Activated CD4-positive, alpha-beta memory T cell treated with anti-CD3 and anti-CD28 coated beads, Interleukin-2, amount 10 ng/mL, durations not matched to agents 7 days and 5 days (primary cell): ENCODE measurements at regions not wholly inside any gene's neighbourhood (a gene's known extent, or its start where the extent isn't known, plus 50 kb on each side); places are given as distances from the start of the nearest gene placed in this dataset.

Experiments
- CTCF ChIA-PET: fragments of 350-600 bp; sonication (Branson Sonifier 250); formaldehyde crosslinking; loops from one replicate; lab custom pipeline; 2021; ENCODE audit warnings: antibody characterized with exemption, inconsistent platforms; lab: Charles Lee
- POLR2A ChIA-PET: fragments of 350-600 bp; sonication (Branson Sonifier 250); formaldehyde crosslinking; loops from one replicate; lab custom pipeline; 2021; ENCODE audit warnings: antibody characterized with exemption; lab: Charles Lee
- DNase-seq: peaks from one replicate; pipeline ENCODE4 v3.0.0-alpha.2; 2020
- H3K27ac Mint-ChIP-seq: one replicate; pipeline ENCODE4 v1.8.0; 2021; ENCODE audit warnings: mild to moderate bottlenecking, mixed read lengths
- H3K27me3 Mint-ChIP-seq: one replicate; pipeline ENCODE4 v1.8.0; 2021; ENCODE audit warnings: mixed read lengths
- H3K36me3 Mint-ChIP-seq: one replicate; pipeline ENCODE4 v1.8.0; 2021; ENCODE audit warnings: low read depth, mixed read lengths
- H3K4me1 Mint-ChIP-seq: one replicate; pipeline ENCODE4 v1.8.0; 2021; ENCODE audit warnings: mixed read lengths
- H3K4me3 Mint-ChIP-seq: one replicate; pipeline ENCODE4 v1.8.0; 2021; ENCODE audit warnings: mild to moderate bottlenecking, mixed read lengths
- H3K9me3 Mint-ChIP-seq: one replicate; pipeline ENCODE4 v1.8.0; 2021; ENCODE audit warnings: mixed read lengths

DNA sequence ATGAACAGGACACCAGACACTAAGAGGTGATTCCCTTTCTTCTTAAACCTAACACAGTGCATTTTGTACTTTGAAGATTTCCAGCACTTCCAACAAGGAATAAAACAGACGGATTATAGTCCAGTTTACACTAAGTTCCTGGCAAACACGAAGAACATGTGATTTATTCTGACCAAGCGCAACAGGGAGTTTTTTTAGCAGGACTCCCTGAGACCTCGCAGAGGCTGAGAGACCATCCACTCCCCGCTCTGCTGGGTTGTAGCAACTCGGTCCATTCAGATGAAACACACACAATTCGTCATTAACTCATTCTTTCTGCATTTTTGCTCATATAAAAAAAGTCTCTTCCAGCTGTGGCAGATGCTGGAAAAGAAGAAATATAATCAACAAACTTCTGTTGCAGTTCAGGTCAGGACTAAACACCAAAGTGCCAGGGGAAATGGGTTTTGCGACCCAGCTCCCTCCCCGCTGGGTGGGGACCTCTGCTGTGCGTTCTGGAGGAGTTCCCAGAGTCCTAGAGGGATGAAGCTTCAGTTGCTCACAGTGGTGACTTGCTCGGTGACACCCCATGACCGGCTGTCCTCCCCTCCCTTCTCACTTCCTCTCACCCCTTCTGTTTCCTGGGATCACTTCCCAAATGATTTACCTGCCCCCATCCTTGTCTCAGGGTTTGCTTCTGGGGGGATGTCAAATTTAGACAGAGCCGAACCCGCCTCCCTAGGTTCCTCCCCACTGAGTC lies 52.5 kb downstream of the KCNF1 start:
- Mint-ChIP-seq H3K4me1 (no peaks in the 10 kb centered on the region), H3K9me3 (no peaks in the 10 kb centered on the region), H3K27me3 (peaks cover 13% of the 10 kb centered on the region), H3K4me3 (no peak overlapping the region), H3K27ac (no peak overlapping the region), H3K36me3 (no peaks in the 10 kb centered on the region)
- ChIA-PET CTCF (no interaction called here), POLR2A (no interaction called here)
- DNase-seq: no peak

GRCh38 chr2:10965241-10965843 lies 53.6 kb downstream of the KCNF1 start:
- no peak for DNase-seq
- no peaks in the 10 kb centered on the region for H3K4me1 Mint-ChIP-seq
- peaks cover 16% of the 10 kb centered on the region for H3K27me3 Mint-ChIP-seq
- no peaks in the 10 kb centered on the region for H3K9me3 Mint-ChIP-seq
- CTCF ChIA-PET: no interaction called here
- no peak overlapping the region for H3K4me3 Mint-ChIP-seq
- H3K36me3 Mint-ChIP-seq: no peaks in the 10 kb centered on the region
- POLR2A ChIA-PET: no interaction called here
- H3K27ac Mint-ChIP-seq: no peak overlapping the region

- no peaks in the 10 kb centered on the region for H3K9me3 Mint-ChIP-seq
- POLR2A ChIA-PET: no interaction called here
- DNase-seq: no peak
- no peaks in the 10 kb centered on the region for H3K36me3 Mint-ChIP-seq
- CTCF ChIA-PET: no interaction called here
- H3K27ac Mint-ChIP-seq: no peak overlapping the region
- peaks cover 16% of the 10 kb centered on the region for H3K27me3 Mint-ChIP-seq
- H3K4me1 Mint-ChIP-seq: no peaks in the 10 kb centered on the region
- H3K4me3 Mint-ChIP-seq: no peak overlapping the region
Observed at GRCh38 chr2:10966056-10966455, 54.3 kb downstream of the KCNF1 start.

GRCh38 chr2:10966741-10967140 lies 55.0 kb downstream of the KCNF1 start:
- Mint-ChIP-seq H3K36me3 (no peaks in the 10 kb centered on the region), H3K27me3 (peaks cover 16% of the 10 kb centered on the region), H3K4me1 (no peaks in the 10 kb centered on the region), H3K9me3 (no peaks in the 10 kb centered on the region), H3K27ac (no peak overlapping the region), H3K4me3 (no peak overlapping the region)
- ChIA-PET POLR2A (no interaction called here), CTCF (no interaction called here)
- no peak for DNase-seq

DNA sequence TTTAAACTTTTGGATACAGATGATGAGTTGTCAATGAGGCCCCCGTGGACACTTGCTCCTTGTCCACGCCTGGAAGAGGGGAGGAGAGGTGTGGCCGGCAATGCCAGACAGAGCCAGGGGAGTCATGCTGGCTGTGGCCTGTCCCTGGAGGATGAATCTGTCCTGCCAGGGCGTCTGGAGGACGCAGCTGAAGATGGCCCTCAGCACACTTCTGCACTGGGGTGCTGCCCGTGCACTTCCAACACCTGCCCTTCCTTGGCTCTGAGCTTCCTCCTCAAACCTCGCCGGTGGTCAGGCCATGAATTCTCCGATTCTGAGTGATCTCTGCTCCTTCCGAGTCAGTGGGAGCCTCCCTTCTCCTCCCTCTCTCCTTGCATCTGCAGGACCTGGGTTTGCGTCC lies 56.4 kb downstream of the KCNF1 start:
- H3K36me3 Mint-ChIP-seq: no peaks in the 10 kb centered on the region
- no peaks in the 10 kb centered on the region for H3K4me1 Mint-ChIP-seq
- H3K27ac Mint-ChIP-seq: no peak overlapping the region
- DNase-seq: no peak
- H3K4me3 Mint-ChIP-seq: no peak overlapping the region
- ChIA-PET CTCF (no interaction called here), POLR2A (no interaction called here)
- H3K9me3 Mint-ChIP-seq: no peaks in the 10 kb centered on the region
- peaks cover 16% of the 10 kb centered on the region for H3K27me3 Mint-ChIP-seq

DNA sequence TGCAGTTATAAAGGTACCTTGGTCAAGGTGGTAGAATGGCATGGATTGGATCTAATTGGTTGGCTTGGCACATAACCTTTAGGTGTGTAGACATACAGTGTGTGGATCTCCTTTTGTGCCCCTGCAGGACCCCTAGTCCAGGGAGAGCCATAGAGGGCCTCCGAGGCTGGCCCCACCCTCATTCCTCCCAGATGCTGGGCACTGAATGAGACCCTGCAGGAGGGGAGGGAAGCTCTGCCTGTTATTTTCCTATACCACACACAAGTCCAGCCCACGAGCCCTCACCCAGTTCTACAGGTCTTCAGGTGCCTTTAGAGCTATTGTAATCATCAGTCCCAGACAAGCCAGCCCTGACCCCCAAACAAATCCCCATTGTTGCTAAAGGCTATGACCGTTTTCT lies 58.9 kb downstream of the KCNF1 start:
- Mint-ChIP-seq H3K27me3 (peaks cover 18% of the 10 kb centered on the region), H3K4me1 (no peaks in the 10 kb centered on the region), H3K9me3 (no peaks in the 10 kb centered on the region), H3K4me3 (no peak overlapping the region), H3K36me3 (no peaks in the 10 kb centered on the region), H3K27ac (no peak overlapping the region)
- CTCF ChIA-PET: no interaction called here
- no peak for DNase-seq
- POLR2A ChIA-PET: no interaction called here

DNA sequence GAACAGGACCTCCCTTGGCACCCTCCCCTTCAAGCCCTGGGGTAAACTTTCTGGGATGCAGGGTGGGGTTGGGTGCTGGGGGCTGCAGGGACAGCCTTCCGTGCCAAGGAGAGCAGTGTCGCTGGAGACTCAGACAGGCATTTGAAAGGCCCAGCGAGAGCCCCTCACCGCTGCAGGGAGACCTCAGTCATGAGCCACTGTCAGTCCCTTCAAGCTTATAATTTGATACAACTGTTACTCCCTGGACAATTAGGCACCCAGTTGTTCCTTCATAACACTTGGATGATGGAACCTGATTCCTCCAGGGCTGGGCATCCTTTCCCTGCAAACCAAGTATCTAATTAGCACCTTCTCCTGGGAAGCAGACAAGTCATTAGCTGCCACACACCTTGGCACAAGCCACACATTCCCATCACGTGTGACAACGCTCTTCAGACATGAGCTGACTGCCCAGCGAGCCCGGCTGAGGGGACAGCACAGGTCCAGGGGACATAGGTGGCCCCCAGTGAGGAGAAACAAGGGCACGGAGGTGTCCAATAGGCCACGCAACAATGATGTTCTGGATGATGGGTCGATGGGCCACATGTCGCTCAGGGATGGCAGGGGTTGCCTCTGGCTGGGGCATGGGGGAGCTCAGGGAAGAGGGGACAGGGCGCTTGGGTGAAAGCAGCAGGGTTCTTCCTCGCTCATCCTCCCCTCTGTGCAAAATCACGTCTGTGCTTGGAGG lies 59.6 kb downstream of the KCNF1 start:
- POLR2A ChIA-PET: no interaction called here
- Mint-ChIP-seq H3K4me1 (no peaks in the 10 kb centered on the region), H3K36me3 (no peaks in the 10 kb centered on the region), H3K27me3 (peaks cover 20% of the 10 kb centered on the region), H3K9me3 (no peaks in the 10 kb centered on the region), H3K4me3 (no peak overlapping the region), H3K27ac (no peak overlapping the region)
- CTCF ChIA-PET: no interaction called here
- no peak for DNase-seq

DNA sequence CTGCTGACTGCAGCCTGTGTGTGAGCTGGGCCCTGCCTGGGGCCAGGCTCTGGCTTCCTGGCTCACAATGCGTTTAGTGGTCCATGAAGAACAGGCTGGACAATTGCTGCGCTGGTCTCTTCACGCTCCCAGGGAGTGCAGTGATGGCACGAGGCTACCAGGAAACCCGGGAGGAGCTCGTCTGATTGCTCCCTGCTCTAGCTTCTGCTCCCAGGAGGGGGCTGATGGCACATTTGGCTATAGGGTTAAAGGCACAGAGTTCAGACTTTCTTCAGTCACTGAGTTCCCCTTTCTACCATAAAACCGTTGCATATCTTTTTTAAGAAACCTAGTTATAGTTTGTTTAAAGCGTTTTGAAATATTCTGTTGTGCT lies 60.1 kb downstream of the KCNF1 start:
- ChIA-PET POLR2A (no interaction called here), CTCF (interaction anchor here (0.5 kb wide), 1 partner anchor 1734 kb away, joined by 3 read pairs; no protein-coding TSS in a partner anchor)
- Mint-ChIP-seq H3K27me3 (peaks cover 22% of the 10 kb centered on the region), H3K4me3 (no peak overlapping the region), H3K4me1 (no peaks in the 10 kb centered on the region), H3K36me3 (no peaks in the 10 kb centered on the region), H3K9me3 (no peaks in the 10 kb centered on the region), H3K27ac (no peak overlapping the region)
- no peak for DNase-seq

- H3K4me1 Mint-ChIP-seq: no peaks in the 10 kb centered on the region
- POLR2A ChIA-PET: no interaction called here
- peaks cover 26% of the 10 kb centered on the region for H3K27me3 Mint-ChIP-seq
- no peaks in the 10 kb centered on the region for H3K9me3 Mint-ChIP-seq
- no peaks in the 10 kb centered on the region for H3K36me3 Mint-ChIP-seq
- H3K4me3 Mint-ChIP-seq: no peak overlapping the region
- no peak overlapping the region for H3K27ac Mint-ChIP-seq
- CTCF ChIA-PET: no interaction called here
- DNase-seq: no peak
Observed at GRCh38 chr2:10972683-10973433, 61.1 kb downstream of the KCNF1 start.

DNA sequence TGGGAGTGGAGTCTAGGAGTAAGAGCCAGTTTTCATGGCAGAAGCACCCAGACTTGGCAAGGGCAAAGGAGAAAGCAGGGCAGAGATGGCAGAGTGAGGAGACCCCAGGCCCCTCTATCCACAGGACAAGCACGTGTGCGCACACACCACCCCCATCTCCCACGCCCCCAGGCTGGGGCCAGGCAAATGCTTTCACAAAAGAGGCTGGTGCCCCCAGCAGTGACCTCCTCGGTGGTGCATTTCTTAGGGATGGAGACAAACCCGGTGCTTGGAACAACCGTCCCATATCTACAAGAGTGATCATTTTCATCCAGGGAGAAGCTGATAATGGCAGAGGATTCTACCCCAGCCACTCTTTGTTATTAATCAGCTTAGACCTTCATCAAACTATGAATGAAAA lies 62.0 kb downstream of the KCNF1 start:
- Mint-ChIP-seq H3K4me1 (no peaks in the 10 kb centered on the region), H3K9me3 (no peaks in the 10 kb centered on the region), H3K4me3 (no peak overlapping the region), H3K27ac (no peak overlapping the region), H3K27me3 (peaks cover 26% of the 10 kb centered on the region), H3K36me3 (no peaks in the 10 kb centered on the region)
- CTCF ChIA-PET: no interaction called here
- DNase-seq: no peak
- POLR2A ChIA-PET: no interaction called here

GRCh38 chr2:10977003-10977402 lies 65.3 kb downstream of the KCNF1 start:
- Mint-ChIP-seq H3K4me1 (no peaks in the 10 kb centered on the region), H3K36me3 (no peaks in the 10 kb centered on the region), H3K27me3 (peaks cover 23% of the 10 kb centered on the region), H3K27ac (no peak overlapping the region), H3K4me3 (no peak overlapping the region), H3K9me3 (no peaks in the 10 kb centered on the region)
- POLR2A ChIA-PET: no interaction called here
- CTCF ChIA-PET: no interaction called here
- no peak for DNase-seq

GRCh38 chr2:10977621-10978020 lies 65.9 kb downstream of the KCNF1 start:
- Mint-ChIP-seq H3K27ac (no peak overlapping the region), H3K27me3 (peaks cover 21% of the 10 kb centered on the region), H3K36me3 (no peaks in the 10 kb centered on the region), H3K4me1 (no peaks in the 10 kb centered on the region), H3K9me3 (no peaks in the 10 kb centered on the region), H3K4me3 (no peak overlapping the region)
- ChIA-PET POLR2A (no interaction called here), CTCF (no interaction called here)
- DNase-seq: no peak

GRCh38 chr2:10978090-10978670 lies 66.4 kb downstream of the KCNF1 start:
- H3K4me1 Mint-ChIP-seq: no peaks in the 10 kb centered on the region
- CTCF ChIA-PET: no interaction called here
- H3K27ac Mint-ChIP-seq: no peak overlapping the region
- POLR2A ChIA-PET: no interaction called here
- H3K36me3 Mint-ChIP-seq: no peaks in the 10 kb centered on the region
- peaks cover 17% of the 10 kb centered on the region for H3K27me3 Mint-ChIP-seq
- H3K4me3 Mint-ChIP-seq: no peak overlapping the region
- DNase-seq: no peak
- no peaks in the 10 kb centered on the region for H3K9me3 Mint-ChIP-seq
